SU-DHL-6 (cell line): ENCODE measurements at regions not wholly inside any gene's neighbourhood (a gene's known extent, or its start where the extent isn't known, plus 50 kb on each side); places are given as distances from the start of the nearest gene placed in this dataset.

Source experiments
- H2AFZ ChIP-seq: fragments of 200-600 bp; sonication (generic); 2 replicates; pipeline ENCODE4 v1.6.1; 2014; ENCODE audit warnings: low read depth, mild to moderate bottlenecking, moderate library complexity, mixed read lengths, antibody characterized with exemption, low read length; ENCODE audit not compliant: severe bottlenecking
- H3F3A ChIP-seq: fragments of 200-600 bp; shearing (Covaris generic); 2 replicates; pipeline ENCODE4 v1.6.0; 2016; ENCODE audit warnings: antibody characterized with exemption, mild to moderate bottlenecking; ENCODE audit not compliant: insufficient read depth
- H3K27ac ChIP-seq: fragments of 200-600 bp; sonication (generic); 2 replicates; pipeline ENCODE4 v1.5.1; 2016; ENCODE audit warnings: low read depth, mild to moderate bottlenecking, low read length, moderate library complexity, mixed read lengths
- H3K27me3 ChIP-seq: fragments of 200-600 bp; sonication (generic), shearing (Covaris generic); 2 replicates; pipeline ENCODE4 v1.6.0; 2014; ENCODE audit warnings: mild to moderate bottlenecking, low read length
- H3K36me3 ChIP-seq: fragments of 200-600 bp; sonication (generic); 2 replicates; pipeline ENCODE4 v1.6.1; 2014; ENCODE audit warnings: mild to moderate bottlenecking, low read length, mixed read lengths
- H3K4me2 ChIP-seq: fragments of 300-600, 200-600 bp; shearing (Covaris generic), sonication (generic); 2 replicates; pipeline ENCODE4 v1.6.0; 2014; ENCODE audit warnings: low read length, low read depth, mild to moderate bottlenecking; ENCODE audit not compliant: poor library complexity, severe bottlenecking
- H3K4me3 ChIP-seq: fragments of 200-600 bp; sonication (generic); 2 replicates; pipeline ENCODE4 v1.5.1; 2014; ENCODE audit warnings: antibody characterized with exemption, low read length, mild to moderate bottlenecking, mixed read lengths; ENCODE audit not compliant: insufficient read depth, poor library complexity, severe bottlenecking
- H3K79me2 ChIP-seq: fragments of 200-600 bp; sonication (generic); 2 replicates; pipeline ENCODE4 v1.6.1; 2014; ENCODE audit warnings: mild to moderate bottlenecking, low read length, moderate library complexity; ENCODE audit not compliant: insufficient read depth
- H3K9ac ChIP-seq: fragments of 200-600 bp; sonication (generic); 2 replicates; pipeline ENCODE4 v1.7.0; 2014; ENCODE audit warnings: mild to moderate bottlenecking, low read length
- H3K9me2 ChIP-seq: fragments of 200-600 bp; sonication (generic); replicated peaks from 2 replicates; pipeline ENCODE4 v1.6.1; 2014; ENCODE audit warnings: low read length; ENCODE audit not compliant: insufficient read depth
- H3K9me3 ChIP-seq: fragments of 200-600 bp; sonication (generic); 2 replicates; pipeline ENCODE4 v1.6.1; 2014; ENCODE audit warnings: low read length, mixed read lengths; ENCODE audit not compliant: insufficient read depth
- H4K20me1 ChIP-seq: fragments of 200-600 bp; sonication (generic); 2 replicates; pipeline ENCODE4 v1.6.1; 2014; ENCODE audit warnings: low read depth, mild to moderate bottlenecking, antibody characterized with exemption, low read length, moderate library complexity, mixed read lengths
- EZH2phosphoT487 ChIP-seq: fragments of 200-600 bp; sonication (generic), shearing (Covaris generic); conservative IDR thresholded peaks from 2 replicates; pipeline ENCODE4 v1.6.1; 2018; ENCODE audit warnings: mild to moderate bottlenecking, antibody characterized with exemption, low read length, moderate library complexity, mixed read lengths
- TF ChIP-seq, protein P1 (sequence below): fragments of 200-600 bp; sonication (generic); IDR thresholded peaks from one replicate; pipeline ENCODE4 v1.5.1; 2017; ENCODE audit warnings: antibody characterized with exemption, mild to moderate bottlenecking, low read length, moderate library complexity; ENCODE audit not compliant: insufficient read depth, poor library complexity, severe bottlenecking

DNA sequence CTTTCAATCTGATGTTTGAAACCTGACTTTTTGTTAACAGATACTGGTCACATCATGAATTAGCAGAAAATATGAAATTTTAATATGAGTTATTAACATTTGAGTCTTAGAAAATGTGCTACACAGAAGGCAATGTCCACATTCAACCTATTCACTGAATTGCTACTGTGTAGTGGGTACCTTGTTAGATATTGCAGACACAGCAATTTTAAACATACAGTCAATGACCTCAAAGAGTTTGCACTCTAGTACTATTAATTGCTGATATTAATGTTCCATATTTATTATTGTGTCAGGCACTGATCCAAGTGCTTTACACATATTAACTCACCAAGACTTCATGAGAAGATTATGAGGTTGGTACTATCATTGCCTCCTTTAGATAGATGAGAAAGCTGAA, 385.4 kb upstream of the PKDCC start:
- no peak overlapping the region for H3K4me2 ChIP-seq
- no peaks in the 10 kb centered on the region for H3K79me2 ChIP-seq
- no peak overlapping the region for H2AFZ ChIP-seq
- no peaks in the 10 kb centered on the region for H3K9me2 ChIP-seq
- no peaks in the 10 kb centered on the region for H3K36me3 ChIP-seq
- no peaks in the 10 kb centered on the region for H3K27me3 ChIP-seq
- H3K4me3 ChIP-seq: no peak overlapping the region
- no peaks in the 10 kb centered on the region for H3F3A ChIP-seq
- H3K9me3 ChIP-seq: no peaks in the 10 kb centered on the region
- no peak overlapping the region for H3K9ac ChIP-seq
- H4K20me1 ChIP-seq: no peaks in the 10 kb centered on the region
- TF ChIP-seq, protein P1, sequence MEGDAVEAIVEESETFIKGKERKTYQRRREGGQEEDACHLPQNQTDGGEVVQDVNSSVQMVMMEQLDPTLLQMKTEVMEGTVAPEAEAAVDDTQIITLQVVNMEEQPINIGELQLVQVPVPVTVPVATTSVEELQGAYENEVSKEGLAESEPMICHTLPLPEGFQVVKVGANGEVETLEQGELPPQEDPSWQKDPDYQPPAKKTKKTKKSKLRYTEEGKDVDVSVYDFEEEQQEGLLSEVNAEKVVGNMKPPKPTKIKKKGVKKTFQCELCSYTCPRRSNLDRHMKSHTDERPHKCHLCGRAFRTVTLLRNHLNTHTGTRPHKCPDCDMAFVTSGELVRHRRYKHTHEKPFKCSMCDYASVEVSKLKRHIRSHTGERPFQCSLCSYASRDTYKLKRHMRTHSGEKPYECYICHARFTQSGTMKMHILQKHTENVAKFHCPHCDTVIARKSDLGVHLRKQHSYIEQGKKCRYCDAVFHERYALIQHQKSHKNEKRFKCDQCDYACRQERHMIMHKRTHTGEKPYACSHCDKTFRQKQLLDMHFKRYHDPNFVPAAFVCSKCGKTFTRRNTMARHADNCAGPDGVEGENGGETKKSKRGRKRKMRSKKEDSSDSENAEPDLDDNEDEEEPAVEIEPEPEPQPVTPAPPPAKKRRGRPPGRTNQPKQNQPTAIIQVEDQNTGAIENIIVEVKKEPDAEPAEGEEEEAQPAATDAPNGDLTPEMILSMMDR: no peak
- no peak for TF ChIP-seq EZH2phosphoT487
- H3K27ac ChIP-seq: no peak overlapping the region

DNA sequence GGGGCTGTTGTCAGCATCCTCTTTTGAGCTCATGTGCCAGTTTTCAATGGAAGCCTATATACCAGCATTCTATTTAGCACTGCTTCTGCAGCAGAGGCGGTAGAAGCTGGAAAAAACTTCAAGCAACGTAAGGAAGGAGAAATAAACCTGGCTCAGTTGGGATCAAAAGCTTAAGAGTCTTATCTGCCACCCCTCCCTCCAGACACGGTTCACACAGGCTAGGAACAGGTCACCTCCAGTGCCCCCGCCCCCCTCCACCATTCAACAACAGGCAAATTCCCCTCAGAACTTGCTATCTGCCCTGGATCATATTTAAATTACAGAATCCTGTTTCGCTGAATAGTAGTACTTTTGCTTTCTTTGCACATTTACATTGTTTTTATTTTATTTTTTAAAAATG, 384.8 kb upstream of the PKDCC start:
- Histone ChIP-seq H3F3A (no peaks in the 10 kb centered on the region), H2AFZ (no peak overlapping the region), H3K4me3 (no peak overlapping the region), H4K20me1 (no peaks in the 10 kb centered on the region), H3K27ac (no peak overlapping the region), H3K27me3 (no peaks in the 10 kb centered on the region), H3K4me2 (no peak overlapping the region), H3K9me3 (no peaks in the 10 kb centered on the region), H3K36me3 (no peaks in the 10 kb centered on the region), H3K9ac (no peak overlapping the region), H3K79me2 (no peaks in the 10 kb centered on the region), H3K9me2 (no peaks in the 10 kb centered on the region)
- TF ChIP-seq EZH2phosphoT487: no peak
- TF ChIP-seq, protein P1: no peak

DNA sequence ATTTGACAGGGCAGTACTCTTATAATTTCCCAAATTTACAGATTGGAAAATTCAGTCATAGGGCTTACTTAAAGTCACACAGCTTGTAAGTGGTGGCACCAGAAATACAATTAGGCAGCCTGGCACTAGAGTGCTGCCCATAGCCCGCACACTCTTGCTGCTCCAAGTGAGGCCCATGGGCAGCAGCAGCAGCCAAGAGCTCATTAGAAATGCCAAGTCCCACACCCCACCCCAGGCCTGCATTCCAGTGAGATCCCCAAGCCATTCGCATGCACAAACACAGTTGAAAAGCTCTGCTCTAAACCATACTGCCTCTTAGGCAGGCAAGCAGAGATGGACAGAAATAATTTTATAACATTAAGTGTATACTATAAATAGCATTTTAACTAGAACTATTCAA, 379.3 kb upstream of the PKDCC start:
- Histone ChIP-seq H3K9me3 (no peaks in the 10 kb centered on the region), H4K20me1 (no peaks in the 10 kb centered on the region), H3K9ac (no peak overlapping the region), H3K36me3 (no peaks in the 10 kb centered on the region), H3K4me2 (no peak overlapping the region), H3K27me3 (no peaks in the 10 kb centered on the region), H2AFZ (no peak overlapping the region), H3F3A (no peaks in the 10 kb centered on the region), H3K79me2 (no peaks in the 10 kb centered on the region), H3K9me2 (no peaks in the 10 kb centered on the region), H3K27ac (no peak overlapping the region), H3K4me3 (no peak overlapping the region)
- TF ChIP-seq EZH2phosphoT487: no peak
- TF ChIP-seq, protein P1: no peak

DNA sequence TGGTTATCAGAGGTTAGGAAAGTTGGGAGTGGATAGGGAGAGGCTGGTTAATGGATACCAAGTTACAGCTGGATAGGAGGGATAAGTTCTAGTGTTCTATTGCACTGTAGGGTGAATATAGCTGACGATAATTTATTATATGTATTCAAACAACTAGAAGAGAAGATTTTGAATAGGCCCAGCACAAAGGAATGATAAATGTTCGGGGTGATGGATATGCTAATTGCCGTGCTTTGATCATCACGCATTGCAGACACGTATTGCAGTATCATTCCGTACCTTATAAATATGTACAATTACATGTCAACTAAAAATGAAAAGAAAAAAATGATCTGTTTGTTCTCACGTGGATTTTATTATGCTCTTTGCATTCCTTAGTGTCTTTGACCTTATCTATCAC, 369.2 kb upstream of the PKDCC start:
- Histone ChIP-seq H3K27me3 (no peaks in the 10 kb centered on the region), H3K36me3 (no peaks in the 10 kb centered on the region), H4K20me1 (no peaks in the 10 kb centered on the region), H3F3A (no peaks in the 10 kb centered on the region), H3K9me2 (no peaks in the 10 kb centered on the region), H2AFZ (no peak overlapping the region), H3K79me2 (no peaks in the 10 kb centered on the region), H3K4me3 (no peak overlapping the region), H3K9ac (no peak overlapping the region), H3K4me2 (no peak overlapping the region), H3K27ac (no peak overlapping the region), H3K9me3 (no peaks in the 10 kb centered on the region)
- TF ChIP-seq EZH2phosphoT487: no peak
- TF ChIP-seq, protein P1: no peak
